Hematopoietic multipotent progenitor cell treated with erythropoietin and hydrocortisone succinate and interleukin-3 and kit ligand, for 4 days (in vitro differentiated cells): ENCODE measurements at regions not wholly inside any gene's neighbourhood (a gene's known extent, or its start where the extent isn't known, plus 50 kb on each side); places are given as distances from the start of the nearest gene placed in this dataset.

Experiments
- DNase-seq: peaks from one replicate; pipeline ENCODE4 v3.0.0-alpha.2; 2015

DNA sequence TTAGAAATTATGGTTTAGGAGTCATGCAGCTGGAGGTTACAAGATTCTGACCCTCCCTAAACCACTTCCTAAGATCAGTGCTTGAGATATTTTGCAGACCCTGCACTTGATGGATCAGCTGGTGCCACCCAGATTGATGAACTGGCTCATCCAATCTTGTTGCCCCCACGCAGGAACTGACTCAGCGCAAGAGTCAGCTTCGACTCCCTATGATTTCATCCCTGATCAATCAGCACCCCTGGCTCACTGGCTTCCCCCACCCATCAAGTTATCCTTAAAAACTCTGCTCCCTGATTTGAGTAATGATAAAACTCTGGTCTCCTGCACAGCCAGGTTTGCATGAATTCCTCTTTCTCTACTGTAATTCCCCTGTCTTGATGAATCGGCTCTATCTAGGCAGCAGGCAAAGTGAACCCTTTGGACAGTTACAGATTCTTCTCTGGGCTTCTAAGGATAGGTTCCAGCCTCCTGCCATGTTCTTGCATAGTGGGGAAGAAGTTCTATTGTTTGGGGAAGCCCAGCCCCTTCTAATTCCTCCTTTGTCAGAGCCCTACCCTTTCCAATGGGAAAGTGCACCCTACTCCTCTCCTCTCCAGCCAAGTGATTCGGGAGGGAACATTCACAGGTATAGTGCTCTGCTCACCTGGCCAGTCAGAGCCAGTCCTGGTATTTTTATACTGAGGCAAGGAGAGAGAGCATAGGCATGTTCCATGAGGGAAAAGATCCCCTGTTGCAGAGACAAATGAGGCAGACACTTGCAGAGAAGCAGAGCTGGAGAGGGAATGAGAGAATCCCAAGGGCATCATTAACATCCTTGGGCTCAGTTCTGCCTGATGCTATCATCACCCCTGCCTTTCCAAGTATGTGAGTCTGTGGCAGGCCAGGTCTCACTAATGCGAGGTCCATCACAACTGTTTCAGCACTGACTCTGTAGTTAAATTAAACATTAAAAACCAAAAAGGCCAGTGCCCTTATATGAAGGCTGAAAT lies 224.4 kb upstream of the GALNT17 start:
- no peak for DNase-seq

DNA sequence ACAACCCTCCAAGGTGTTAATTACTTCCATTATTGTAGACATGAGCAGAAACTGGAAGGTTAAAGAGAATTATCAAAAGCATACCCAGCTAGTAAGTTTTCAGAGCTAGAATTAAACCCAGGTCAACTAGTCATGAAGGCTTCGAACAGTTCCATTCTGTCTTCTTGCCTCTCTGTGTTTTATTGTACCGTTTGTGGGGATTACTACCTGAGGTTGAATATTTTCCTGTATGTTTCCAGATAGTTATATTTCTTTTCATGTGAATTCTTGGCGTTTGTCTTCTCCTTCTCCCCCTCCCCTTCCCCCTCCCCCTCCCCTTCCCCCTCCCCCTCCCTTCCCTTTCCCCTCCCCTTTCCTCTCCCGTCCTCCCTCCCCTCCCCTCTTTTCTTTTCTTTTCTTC lies 218.0 kb upstream of the GALNT17 start:
- DNase-seq, result no peak

DNA sequence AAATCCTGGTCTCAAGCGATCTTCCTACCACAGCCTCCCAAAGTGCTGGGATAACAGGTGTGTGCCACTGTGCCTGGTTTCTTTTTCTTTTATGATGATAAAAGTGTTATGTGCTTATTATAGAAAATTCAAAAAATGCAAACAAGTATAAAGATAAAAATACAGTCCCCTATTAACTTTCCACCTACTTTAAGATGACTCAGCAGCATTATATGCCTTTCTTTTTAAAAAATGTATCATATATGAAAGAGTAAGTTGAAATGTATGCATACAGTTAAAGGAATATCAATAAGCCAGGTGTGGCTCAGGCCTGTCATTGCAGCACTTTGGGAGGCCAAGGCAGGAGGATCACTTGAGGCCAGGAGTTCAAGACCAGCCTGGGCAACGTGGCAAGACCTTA lies 216.9 kb upstream of the GALNT17 start:
- DNase-seq, result no peak

DNA sequence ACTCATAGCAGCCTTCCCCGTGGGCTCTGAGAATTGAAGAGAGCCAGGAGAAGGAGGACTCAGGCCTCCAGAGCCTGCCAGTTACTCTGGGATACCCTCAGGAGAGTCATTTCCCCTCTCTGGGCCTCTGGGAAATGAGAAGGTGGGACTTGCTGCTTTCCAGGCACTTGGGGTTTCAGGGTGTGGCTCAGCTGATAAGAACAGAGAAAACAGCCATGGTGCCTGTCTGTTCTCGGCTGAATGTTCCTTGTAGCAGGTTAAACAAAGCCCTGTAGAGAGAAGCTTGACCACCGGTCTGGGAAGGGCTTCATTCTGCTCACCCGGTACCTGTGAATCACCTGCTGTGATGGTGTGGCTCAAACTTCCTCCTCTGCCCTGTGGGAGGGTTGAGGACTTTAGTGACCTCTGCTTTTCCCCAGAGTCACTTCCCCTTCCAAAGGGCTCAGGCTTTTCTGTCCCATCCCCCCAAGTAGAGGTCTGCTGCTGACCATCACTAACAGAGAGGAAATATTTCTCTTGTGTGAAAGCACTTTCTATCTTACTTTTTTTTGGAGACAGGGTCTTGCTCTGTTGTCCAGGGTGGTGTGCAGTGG lies 212.4 kb upstream of the GALNT17 start:
- no peak for DNase-seq

DNA sequence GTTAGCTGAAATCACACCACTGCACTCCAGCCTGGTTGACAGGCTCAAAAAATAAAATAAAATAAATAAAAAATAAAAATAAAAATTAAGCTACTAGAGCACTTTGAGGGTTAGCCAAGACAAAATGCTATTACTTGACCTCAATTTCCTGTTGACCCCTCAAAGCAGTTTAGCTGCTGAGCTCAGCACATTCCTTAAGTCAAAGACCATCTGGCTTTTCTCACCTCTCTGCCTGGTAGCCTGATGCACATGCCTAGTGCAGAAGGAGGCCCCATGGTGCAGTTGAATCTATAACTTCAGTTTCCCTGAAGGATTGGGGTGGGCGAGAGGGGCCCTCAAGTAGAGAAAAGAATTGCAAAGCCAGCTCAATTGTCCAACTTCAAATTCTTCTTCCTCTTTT lies 211.1 kb upstream of the GALNT17 start:
- DNase-seq, result no peak

DNA sequence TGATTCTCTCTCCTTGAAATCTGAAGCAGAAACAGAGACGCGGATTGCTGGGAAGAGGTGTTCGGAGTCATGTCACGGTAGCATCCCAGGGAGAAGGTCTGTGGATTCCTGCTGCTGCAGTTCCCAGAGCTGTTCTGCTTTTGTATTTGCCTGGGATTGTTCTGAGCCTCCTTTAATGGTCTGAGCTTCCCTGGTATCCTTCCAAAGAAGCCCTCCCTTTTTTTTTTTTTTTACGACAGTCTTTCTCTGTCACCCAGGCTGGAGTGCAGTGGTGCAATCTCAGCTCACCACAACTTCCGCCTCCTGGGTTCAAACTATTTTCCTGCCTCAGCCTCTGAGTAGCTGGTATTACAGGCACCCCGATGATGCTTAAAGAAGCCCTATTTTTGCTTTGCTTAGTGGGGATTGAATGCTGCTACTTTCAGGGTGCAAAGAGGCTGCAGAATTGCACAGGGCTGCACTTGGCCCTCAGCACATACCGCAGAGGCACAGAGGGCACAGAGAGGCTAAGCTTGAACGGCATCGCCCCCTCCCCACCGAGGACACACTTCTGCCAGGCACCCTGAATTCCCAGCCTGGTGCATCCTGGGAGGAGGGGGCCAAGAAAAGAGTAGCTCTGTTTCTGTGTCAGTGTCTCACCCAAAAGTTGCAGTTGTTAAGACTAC lies 208.6 kb upstream of the GALNT17 start:
- DNase-seq, result peak; percentile 18

DNA sequence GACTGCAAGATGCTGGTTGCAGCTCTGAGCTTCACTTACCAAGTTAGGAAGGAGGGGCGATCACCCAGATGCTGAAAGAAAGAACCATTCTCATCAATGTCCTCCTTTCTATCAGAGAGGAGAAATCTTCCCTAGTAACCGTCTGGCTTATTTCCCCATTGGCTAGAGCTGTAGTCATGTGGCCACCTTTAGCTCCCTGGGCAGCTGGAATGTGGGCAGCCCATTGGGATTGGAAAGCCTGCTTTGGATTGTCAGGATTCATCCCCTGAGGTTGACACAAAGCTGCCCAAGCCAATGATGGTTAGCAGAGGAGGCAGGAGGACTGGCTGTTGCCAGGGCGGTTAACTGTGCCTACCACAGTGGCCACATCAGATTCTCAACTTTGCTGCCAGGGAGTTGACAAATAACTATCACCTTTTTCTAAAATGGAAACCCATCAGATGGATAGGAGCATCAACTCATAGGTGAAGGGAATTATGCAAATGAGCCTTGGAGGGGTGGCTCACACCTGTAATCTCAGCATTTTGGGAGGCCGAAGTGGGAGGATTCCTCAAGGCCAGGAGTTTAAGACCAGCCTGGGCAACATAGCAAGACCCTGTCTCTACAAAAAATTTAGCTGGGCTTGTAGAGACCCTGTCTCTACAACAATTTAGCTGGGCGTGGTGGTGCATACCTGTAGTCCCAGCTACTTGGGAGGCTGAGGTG lies 206.4 kb upstream of the GALNT17 start:
- DNase-seq, result no peak

DNA sequence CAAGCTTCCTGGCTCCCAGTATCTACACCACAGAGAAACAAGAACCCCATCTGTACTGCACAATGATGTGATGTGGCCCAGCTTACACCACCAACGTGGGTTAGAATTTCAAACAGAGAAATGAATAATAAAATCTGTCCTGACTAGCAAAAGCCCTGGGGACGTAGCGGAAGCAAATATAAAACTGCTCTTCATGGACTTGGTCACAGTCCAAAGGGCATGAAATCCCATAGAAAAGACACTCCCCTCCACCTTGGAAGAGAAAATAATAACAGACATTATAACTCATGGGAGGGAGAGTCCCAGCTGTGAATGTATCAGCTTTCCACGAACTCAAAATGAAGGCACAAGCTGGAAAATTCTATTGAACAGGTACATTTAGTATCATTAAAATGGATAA lies 205.3 kb upstream of the GALNT17 start:
- no peak for DNase-seq

DNA sequence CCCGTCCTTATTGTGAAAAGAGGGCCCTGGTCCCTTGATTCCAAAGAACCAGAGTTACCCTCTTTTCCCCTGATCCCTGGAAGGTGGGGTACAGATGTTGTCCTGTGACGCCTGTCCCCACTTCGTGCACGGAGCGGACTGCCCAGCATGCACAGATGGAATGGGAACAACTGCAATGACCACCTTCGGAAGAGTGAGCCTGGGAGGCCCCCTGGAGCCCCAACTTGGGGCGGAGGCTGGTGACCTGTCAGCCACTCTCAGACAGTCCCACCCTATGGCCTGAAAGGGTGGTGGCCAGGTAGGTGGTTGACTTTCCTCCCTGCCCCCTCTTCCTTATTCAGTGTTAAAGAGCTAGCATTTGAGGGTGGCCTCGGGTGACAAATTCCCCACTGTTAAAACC lies 196.6 kb upstream of the GALNT17 start:
- DNase-seq, result no peak

DNA sequence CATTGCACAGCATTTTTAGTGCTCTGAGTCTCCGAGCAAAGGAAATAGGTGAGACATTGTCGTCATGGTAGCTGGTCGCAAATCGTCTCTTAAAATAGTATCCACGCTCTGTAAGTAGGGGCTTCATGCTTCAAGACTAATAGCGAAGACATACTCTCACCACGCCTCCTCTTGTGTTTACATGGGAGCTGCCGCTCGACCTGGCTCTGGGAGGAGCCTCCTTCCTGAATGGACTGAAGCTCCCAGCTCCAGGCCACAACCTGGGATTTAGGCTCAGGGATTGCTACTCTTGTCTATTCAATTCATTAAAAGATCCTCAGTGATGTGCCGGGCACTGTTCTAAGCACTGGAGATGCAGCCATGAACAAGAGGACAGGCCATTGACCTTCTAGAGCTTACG lies 196.1 kb upstream of the GALNT17 start:
- no peak for DNase-seq

DNA sequence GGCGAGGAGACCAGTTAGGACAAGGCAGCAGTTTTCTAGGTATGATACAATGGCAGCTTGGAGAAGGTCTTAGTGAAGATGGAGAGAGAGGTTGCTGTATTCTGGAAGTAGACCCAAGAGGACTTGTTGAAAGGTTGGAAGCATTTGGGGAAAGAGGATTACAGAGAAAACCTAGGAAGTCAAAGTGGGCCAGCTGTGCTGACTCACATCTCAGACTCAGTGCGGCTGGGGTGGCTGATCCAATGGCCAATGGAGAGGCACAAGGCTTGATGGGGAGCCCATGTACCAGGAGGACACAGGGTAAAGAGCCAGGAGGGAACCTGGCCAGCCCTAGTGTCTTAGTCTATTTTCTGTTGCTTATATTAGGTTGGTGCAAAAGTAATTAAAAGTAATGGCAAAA lies 194.5 kb upstream of the GALNT17 start:
- DNase-seq, result no peak

DNA sequence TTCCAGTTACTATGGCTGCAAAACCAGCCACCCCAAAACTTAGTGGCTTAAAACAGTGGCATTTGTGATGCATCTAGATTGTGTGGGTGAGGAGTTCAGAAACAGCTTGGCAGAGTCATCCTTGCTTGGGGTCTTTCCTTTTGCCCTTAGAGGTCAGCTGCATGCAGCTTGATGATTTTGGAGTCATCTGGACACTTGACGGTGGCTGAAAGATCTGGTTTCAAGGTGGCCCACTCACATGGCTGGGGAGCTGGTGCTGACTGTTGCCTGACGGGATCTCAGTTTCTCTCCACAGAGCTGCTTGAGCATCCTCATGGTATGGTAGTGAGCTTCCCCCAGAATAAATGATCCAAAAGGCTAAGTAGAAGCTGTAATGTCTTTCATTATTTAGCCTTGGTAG lies 191.3 kb upstream of the GALNT17 start:
- DNase-seq, result no peak

DNA sequence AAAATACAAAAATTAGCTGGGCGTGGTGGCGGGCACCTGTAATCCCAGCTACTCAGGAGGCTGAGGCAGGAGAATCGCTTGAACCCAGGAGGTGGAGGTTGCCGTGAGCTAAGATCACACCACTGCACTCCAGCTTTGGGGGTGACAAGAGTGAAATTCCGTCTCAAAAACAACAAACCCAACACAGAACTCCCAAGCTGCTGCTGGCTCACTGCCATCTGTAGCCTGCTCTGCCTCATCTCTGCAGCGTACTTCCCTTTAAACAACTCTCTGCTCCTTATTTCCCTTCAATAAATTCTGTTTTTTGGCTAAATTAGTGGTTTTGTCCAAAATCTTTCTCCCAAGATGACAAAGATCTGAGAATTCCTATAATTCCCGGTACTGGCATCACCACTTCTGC lies 189.2 kb upstream of the GALNT17 start:
- no peak for DNase-seq

DNA sequence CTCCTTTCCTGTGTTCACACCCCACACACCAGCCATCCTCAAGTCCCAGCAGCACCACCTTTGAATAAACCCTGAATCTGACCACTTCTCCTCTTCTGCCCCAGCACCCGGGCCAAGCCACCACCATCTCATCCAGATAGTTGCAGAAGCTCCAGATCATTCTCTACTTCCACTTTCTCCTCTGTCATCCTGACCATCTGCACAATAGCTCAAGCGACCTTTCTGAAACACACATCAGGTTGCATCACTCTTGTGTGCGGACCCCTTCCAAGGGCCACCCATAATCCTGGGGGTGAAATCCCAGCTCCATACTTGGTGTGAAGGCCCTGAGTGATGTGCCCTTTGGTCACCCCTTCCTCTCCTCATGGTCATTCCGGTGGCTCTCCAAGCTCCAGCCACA lies 187.4 kb upstream of the GALNT17 start:
- DNase-seq, result no peak

DNA sequence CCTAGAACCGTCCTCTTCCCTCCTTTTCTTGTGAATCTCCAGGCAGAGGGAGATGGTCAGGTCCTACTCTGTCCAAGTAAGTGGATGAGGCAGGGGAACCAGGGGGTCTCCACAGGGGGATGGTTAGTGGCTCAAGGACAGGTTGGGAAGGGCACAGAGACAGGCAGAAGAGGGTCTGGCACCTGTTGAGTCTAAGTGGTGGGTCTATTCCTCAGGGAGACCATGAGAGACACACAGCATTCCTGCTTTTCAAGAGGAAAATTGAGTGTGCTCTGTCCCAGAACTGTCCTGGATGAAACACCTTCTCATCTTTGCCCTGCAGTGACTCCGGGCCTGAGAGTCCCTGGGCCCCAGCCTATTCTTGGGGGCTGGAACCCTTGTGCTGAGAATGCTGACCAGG lies 184.8 kb upstream of the GALNT17 start:
- DNase-seq, result no peak

DNA sequence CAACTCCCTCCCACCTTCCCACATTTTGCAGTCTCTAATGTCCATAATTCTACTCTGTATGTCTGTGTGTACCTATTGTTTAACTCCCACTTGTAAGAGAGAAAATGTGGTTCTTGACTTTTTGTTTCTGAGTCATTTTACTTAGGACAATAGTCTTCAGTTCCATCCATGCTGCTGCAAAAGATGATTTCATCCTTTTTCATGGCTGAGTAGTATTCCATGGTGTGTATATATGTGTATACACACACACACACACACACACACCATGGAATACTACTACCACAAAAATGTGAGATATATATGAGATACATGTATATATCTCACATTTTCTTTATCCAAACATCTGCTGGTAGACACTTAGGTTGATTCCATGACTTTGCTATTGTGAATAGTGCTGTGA lies 182.1 kb upstream of the GALNT17 start:
- no peak for DNase-seq

DNA sequence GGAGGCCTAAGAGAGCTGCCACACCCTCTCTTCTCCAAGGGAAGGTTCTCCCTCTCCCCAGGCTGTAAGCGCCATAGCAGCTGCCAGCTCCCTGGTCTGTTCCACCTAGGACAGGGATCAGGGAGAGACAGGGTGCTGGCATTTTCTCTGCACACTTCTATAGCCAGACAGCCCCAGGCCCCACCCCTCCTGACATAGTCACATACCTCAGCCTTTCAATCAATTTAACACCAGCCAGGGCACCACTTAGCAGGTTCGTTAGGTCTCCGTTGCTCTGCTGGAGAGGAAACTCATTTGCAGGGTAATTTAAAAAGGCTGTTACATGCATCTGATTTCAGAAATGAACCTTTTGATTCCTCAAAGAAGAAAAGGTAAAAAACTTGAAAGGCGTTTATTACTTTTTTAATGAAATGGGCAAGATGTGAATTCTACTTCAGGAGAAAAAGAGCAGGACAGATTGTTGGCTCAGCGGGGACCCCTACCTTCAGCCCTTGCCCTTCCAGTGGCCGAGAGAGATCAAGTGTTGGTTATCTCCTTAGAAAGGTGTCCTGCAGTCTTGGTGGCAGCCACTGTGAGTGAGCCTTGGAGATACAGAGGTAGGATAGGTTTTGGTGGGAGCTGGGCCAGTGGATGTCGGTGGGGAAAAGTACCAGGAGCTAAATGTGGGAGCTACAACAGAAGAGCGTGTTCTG lies 180.5 kb upstream of the GALNT17 start:
- no peak for DNase-seq

DNA sequence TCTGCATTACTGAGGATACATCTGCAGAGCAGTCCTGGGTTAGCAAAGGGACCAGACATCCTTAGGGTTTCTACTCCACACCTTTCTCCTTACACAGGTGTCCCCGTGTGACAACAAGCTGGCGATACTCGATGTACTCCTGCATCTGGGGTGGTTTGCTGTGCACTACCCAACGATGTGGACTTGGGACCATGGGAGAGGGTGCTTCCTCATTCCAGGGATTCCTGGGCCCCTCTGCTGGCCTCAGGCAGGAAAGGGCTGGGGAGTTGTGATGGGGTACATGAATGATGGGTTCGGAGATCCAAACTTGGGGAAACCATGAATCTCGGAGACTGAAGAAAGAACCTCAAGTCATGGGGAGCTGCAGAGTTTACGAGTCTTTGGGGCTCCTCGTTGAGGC lies 179.6 kb upstream of the GALNT17 start:
- DNase-seq, result no peak

DNA sequence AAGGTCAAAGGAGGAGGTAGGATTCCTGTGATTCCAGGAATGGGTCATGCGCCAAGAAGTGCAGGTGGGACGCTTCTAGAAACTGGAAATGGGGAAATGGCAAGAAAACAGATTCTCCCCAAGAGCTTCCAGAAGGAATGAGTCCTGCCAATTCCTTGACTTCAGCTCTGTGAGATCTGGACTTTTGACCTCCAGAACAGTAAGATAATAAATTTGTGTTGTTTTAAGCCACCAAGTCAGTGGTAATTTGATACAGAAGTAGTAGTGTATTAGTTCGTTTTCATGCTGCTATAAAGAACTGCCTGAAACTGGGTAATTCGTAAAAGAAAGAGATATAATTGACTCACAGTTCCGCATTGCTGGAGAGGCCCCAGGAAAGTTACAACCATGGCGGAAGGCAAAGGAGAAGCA lies 178.6 kb upstream of the GALNT17 start:
- no peak for DNase-seq

DNA sequence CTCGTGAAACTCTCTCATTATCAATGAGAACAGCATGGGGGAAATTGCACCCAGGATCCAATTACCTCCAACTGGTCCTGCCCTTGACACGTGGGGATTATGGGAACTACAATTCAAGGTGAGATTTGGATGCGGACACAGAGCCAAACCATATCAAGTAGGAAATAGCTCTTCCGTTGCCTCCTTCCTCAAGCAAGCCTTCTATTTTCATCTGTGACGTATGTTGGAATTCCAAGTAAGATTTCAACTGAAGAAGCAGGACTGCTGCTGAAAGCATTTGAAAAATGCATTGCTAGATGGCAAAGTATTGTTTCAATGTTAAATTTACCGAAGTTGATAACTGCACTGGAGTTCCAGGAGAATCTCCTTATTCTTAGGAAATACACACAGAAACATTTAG lies 178.1 kb upstream of the GALNT17 start:
- no peak for DNase-seq

DNA sequence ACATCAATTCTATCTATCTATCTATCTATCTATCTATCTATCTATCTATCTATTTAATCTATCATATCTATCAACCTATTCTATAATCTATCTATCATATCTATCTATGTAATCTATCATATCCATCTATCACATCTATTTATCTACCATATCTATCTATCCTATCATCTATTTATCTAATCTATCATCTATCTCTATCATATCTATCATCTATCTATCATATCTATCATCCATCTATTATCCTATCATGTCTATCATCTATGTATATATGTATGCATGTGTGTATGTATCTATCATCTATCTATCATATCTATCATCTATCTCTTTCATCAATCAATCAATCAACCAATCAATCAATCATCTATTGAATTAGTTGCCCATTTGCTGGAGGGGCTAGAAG lies 159.3 kb upstream of the GALNT17 start:
- DNase-seq, result no peak

DNA sequence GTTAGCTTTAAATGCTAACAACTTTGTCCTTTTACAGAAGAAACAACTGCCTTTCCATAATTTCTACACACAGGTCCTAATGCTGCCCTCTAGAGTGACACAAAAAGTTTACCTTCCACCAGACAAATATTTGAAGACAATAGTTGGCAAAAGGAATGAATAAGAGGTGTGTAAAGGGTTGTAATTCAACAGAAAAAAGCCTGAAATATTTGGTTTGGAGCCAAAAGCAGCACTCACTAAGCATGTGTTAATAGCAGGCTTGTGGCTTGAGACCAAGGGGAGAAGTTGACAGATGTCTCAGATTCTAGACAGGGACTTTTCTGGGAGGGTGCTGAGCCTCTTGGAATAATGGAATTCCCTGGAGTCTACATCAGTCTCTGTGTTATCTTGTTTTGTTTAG lies 156.2 kb upstream of the GALNT17 start:
- no peak for DNase-seq

DNA sequence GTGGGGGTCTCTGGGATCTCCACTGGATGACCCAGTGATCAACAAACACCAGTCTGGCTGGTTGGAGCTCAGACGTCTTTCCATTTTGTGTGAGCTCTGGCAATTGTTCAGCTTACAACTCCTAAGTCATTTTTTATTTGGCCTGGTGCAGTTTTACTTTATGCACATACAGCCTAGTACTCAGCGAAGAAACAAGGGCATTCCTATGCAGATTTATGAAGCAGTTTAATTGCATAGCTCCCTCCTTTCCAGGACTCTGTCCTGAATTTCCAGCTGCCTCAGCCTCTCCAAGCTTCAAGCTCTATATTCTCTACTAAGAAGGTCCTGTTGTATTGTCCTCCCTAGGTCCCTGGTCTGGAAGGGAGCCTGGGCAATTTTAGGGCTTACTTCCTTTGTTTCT lies 145.6 kb upstream of the GALNT17 start:
- DNase-seq, result no peak
